Peyer's patch (tissue), 4 donors: ENCODE measurements at regions not wholly inside any gene's neighbourhood (a gene's known extent, or its start where the extent isn't known, plus 50 kb on each side); places are given as distances from the start of the nearest gene placed in this dataset.

Experiments used
- POLR2A ChIP-seq, 2 donors: fragments of 450-650 bp; IDR thresholded peaks; one replicate each; pipeline ENCODE4 v1.5.1; 2017; ENCODE audit warnings: antibody characterized with exemption in 2 of 2, mild to moderate bottlenecking in 2 of 2, moderate library complexity in 2 of 2
- TF ChIP-seq, protein P1 (sequence below), 6 experiments: fragments of 450-650 bp in 4 of 6; fragments of 200-600 bp in 2 of 6; sonication (generic) in 1 of 6; IDR thresholded peaks; one replicate each; pipeline ENCODE4 v1.5.1; 2017 to 2019; ENCODE audit warnings: antibody characterized with exemption in 6 of 6, mild to moderate bottlenecking in 3 of 6, moderate library complexity in 1 of 6

GRCh38 chr5:171555160-171555559, 135.7 kb downstream of the FGF18 start:
- TF ChIP-seq, protein P1, sequence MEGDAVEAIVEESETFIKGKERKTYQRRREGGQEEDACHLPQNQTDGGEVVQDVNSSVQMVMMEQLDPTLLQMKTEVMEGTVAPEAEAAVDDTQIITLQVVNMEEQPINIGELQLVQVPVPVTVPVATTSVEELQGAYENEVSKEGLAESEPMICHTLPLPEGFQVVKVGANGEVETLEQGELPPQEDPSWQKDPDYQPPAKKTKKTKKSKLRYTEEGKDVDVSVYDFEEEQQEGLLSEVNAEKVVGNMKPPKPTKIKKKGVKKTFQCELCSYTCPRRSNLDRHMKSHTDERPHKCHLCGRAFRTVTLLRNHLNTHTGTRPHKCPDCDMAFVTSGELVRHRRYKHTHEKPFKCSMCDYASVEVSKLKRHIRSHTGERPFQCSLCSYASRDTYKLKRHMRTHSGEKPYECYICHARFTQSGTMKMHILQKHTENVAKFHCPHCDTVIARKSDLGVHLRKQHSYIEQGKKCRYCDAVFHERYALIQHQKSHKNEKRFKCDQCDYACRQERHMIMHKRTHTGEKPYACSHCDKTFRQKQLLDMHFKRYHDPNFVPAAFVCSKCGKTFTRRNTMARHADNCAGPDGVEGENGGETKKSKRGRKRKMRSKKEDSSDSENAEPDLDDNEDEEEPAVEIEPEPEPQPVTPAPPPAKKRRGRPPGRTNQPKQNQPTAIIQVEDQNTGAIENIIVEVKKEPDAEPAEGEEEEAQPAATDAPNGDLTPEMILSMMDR (IDR thresholded peaks at IDR 0.05) = no peak
- no peak for TF ChIP-seq POLR2A (IDR thresholded peaks at IDR 0.05)
